GM21423 (cell line): ENCODE measurements at regions not wholly inside any gene's neighbourhood (a gene's known extent, or its start where the extent isn't known, plus 50 kb on each side); places are given as distances from the start of the nearest gene placed in this dataset.
"Not testable (repeated sequence)": the region's sequence is repeated elsewhere in the genome, so short reads cannot be mapped to it uniquely, and the experiment has no call there.

Source experiments
- ATAC-seq: cut with Tn5 transposase; IDR thresholded peaks from one replicate; pipeline ENCODE4 v1.9.1; 2021; ENCODE audit warnings: mild to moderate bottlenecking, moderate library complexity; ENCODE audit not compliant: unreplicated experiment

DNA sequence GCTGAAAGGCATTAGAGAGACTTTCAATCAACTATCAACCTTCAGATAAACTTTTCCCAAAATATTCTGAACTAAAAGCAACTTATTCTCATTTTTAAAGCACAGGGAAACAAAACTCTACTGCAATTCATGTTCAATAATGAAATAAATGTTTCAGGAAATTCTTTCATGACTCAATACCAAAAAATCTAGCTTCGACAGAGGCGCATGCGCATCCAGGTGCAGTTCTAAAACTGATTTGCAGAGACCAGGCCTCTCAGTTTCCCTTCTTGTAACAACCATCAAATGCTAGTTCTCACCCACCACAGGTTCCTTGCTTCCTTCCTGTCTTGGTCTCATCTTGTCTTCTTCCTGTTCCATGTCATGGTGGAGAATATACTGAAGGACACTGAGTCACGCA lies 55.3 kb upstream of the NRBF2 start:
- no peak for ATAC-seq

DNA sequence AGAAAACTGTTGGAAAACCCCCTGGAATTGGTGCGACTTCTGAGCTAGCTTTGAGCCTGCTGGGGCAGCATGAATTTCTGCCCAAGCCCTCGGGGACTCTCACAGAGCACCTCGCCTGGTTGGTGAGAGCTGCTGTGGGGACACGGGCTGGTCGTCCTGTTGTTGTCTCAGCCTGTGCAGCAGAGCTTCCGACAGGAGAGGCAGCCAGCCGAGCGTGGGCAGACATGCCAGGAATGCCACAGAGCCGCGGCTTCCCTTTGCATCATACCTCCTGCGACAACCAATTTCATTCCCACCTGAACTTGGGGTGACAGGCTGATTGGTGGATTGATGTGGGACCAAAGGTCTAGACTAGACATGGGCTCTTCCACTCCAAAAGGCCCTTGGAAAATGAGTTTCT lies 60.2 kb upstream of the NRBF2 start:
- ATAC-seq: no peak

DNA sequence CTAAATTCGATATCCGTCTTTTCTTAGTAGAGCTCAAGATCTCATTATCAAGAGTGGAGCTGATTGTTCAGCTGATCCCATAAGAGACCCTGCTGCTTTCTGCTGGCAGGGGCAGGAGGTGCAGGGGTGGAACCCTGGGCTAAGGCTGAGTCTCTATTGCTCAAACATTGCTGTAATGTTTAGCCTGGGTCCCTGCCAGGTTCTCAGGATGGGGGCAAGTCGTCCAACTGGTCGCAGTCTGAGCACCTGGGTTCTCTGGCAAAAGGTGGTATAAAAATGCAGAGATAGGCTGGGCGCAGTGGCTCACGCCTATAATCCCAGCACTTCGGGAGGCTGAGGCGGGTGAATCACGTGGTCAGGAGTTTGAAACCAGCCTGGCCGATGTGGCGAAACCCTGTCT lies 62.0 kb upstream of the NRBF2 start:
- no peak for ATAC-seq

DNA sequence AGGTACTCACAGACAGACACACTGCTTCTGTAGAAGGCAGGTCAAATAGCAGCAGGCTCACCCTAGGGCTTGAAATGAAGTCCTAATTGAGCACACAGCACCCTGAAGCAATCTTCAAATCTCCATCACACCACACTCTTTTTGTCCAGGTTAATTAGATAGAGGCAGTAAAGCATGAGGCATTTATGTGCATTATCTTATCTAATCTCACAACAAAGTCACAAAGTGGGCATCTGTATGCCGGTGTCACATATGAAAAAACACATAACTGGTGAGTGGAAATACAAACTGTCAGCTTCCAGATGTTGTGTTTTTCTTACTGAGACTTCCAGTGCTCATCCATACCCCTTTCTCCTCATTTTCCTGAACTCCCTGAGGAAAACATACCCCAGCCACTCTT lies 63.8 kb upstream of the NRBF2 start:
- no peak for ATAC-seq

DNA sequence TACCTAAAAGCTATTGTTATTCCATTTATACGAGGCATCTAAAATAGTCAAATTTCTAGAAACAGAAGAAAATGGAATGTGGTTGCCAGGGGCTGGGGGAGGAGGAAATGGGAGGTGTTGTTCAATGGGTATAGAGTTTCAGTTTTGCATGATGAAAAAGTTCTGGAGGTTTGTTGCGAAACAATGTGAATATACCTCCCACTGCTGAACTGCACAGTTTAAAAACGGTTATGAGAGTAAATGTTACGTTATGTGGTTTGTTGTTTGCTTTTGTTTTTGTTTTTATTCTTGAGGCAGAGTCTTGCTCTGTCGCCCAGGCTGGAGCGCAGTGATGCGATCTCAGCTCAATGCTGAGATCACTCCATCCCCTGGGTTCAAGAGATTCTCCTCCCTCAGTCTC lies 64.9 kb upstream of the NRBF2 start:
- ATAC-seq: no peak

DNA sequence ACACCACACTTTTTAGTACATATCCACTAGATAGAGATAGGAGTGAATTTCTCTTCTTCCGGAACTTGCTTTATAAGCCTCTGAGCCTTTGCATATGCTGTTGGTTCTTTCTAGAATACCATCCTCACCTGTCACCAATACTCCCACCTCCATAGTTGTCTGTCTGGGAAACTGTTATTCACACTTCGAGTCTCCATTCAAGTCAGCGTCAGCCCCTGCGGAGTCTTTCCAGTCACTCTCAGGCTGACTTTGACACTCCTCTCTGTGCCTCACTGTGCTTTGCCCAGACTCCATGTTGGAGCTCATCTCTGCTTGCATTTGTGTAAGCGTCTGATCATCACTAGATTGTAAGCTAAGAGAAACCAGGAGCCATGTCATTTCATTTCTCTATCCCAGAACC lies 66.5 kb upstream of the NRBF2 start:
- ATAC-seq: no peak

DNA sequence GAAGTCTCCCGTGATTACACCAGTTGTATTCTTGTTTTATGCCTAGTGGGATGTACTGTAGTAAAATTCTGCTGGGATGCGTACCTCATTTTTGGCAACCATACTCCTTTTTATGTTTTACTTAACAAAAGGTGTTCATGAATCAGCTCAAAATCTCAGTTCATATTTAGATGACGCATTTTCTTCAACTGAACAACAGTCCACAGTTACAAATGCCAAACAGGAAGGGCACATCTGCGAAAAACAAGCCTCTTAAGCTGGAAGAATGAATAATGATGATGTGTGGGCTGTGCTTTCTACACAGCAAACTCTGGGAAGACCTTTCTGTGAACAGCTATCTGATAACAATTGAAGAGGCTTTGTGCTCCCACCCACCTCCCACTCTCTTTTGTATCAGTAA lies 68.4 kb upstream of the NRBF2 start:
- ATAC-seq: no peak

DNA sequence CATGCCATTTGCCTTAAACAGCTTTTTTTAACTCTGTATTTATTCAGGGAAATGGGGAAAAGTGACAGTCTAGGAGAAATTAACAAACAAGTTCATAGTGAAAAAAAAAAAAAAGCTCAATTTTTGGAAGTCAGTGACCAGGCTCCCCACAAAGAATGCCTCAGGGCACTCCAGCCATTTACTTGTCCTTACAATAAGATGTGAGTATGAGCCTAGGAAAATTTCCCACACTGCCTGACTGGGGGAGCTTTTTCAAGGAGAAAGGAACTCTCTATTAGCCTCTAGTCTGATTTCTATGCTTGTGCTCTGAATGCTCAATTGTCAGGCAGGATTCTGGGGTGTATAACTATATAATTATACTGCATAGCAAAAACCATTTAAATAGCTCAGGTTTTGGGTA lies 74.9 kb upstream of the NRBF2 start:
- no peak for ATAC-seq

DNA sequence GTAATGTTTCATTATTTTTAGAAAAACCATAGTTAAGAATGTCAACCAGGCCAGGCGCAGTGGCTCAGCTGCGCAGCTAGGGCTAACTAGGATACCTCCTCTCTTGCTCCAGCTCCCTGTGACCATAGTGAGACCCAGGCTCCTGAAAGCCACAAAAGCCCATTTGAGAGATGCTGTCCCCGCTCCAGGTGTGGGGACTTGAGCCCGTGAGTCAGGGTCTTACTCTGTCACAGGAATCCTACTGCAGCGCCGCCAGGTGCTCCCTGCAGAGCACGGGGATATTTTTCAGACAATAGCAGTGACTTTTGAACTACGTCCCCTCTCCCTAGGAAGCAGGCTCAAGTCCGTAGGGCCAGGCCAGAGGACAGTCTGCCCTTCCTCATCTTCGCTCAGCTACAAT lies 75.6 kb upstream of the NRBF2 start:
- ATAC-seq: no peak

DNA sequence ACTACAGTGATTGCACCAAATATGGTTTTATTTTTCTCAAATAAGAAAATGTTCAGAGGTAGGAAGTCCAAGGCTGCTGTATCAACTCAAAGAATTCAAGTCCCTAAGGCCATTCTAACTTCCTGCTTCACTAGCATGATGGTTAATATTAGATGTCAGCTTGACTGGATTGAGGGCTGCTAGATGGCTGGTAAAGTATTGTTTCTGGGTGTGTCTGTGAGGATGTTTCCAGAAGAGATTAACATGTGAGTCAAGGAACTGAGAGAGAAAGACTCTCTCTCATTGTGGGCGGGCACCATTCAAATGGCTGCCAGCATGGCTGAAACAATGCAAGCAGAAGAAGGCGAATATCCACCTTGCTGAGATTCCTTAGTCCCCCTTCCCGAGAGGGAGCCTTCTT lies 77.4 kb upstream of the NRBF2 start:
- ATAC-seq: no peak

DNA sequence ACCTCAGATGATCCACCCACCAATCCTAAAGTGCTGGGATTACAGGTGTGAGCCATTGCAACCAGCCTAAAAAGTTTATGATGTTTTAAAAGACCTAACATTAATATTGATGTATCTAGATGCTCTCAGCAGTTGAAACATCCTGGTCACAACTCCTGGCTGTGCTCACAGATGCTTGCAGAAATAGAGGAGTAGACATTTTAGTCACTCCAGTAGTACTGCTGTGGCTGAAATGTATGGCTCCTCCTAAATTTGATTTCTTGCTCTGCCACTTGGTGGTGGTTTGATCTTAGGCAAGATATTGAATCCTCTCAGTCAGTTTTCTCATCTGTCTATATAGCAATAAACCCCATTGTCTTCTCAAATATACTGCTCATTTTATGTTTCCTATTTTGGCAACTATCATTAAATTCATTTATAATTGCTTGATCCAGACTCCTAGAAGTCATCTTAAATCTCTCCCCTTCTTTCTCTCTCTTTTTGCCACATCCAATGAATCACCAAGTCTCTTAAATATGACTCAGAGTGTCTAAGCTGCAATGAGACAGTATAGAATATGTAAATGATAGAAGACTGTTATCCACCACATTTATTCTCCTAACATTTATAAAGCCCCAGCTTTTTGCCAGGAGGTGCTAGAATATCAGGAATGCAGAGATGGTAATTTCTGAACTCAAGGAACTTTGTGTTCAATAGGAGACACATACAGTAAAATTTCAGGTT lies 78.1 kb upstream of the NRBF2 start:
- ATAC-seq: no peak

DNA sequence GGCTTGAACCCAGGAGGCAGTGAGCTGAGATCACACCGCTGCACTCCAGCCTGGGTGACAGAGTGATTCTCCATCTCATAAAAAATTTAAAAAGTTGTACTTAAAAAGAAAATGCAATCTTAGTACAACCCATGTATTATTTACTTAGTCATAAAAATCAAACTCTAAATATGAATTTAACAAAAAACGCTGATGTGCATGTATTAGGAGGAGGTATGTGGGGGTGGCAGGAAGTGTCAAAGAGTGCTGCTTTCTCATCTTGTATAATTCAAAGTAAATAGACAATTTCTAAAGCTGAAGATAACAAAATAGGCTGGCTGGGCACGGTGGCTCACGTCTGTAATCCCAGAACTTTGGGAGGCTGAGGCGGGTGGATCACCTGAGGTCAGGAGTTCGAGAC lies 81.0 kb upstream of the NRBF2 start:
- ATAC-seq: no peak

DNA sequence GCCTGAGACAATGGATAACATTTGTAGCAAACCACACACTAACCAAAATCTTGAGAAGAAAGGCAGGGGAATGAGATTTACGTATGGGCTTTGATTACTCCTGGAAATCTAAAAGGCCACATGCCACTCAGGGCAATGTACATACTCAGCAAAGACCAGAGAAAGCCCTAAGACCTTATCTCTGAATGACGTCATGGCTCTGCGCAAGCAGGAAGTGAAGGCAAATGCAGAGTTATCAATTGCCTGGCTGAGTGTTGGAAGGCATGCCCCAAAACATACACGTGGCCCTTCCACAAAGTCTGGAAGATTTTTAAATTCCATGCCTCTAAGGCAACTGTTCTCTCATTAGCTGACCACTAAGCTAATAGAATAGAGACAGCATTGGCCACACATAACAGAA lies 90.9 kb upstream of the NRBF2 start:
- ATAC-seq: no peak

DNA sequence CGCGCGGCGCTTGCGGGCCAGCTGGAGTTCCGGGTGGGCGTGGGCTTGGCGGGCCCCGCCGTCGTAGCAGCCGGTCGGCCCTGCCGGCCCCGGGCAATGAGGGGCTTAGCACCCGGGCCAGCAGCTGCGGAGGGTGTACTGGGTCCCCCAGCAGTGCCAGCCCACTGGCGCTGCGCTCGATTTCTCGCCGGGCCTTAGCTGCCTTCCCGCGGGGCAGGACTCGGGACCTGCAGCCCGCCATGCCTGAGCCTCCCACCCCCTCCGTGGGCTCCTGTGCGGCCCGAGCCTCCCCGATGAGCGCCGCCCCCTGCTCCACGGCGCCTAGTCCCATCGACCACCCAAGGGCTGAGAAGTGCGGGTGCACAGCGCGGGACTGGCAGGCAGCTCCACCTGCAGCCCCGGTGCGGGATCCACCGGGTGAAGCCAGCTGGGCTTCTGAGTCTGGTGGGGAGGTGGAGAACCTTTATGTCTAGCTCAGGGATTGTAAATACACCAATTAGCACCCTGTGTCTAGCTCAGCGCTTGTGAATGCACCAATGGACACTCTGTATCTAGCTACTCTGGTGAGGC lies 99.4 kb upstream of the NRBF2 start:
- not testable (repeated sequence) for ATAC-seq

DNA sequence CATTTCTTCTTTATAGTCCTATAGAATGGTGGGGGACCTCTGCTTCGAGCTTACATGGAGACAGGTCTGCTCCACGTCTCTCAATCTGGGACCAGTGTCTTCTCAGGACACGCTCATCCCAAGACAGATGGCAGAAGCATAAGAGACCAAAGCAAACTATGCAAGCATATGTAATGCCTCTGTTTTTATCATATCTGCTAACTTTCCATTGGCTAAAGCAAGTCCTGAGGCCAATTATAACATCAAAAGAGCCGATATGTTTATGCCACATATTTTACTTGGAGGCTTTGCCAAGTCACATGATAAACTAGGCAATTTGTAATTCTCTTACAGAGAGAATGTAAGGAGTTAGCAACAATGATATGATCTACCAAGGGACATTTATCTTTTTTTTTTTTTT lies 102.6 kb upstream of the NRBF2 start:
- no peak for ATAC-seq

DNA sequence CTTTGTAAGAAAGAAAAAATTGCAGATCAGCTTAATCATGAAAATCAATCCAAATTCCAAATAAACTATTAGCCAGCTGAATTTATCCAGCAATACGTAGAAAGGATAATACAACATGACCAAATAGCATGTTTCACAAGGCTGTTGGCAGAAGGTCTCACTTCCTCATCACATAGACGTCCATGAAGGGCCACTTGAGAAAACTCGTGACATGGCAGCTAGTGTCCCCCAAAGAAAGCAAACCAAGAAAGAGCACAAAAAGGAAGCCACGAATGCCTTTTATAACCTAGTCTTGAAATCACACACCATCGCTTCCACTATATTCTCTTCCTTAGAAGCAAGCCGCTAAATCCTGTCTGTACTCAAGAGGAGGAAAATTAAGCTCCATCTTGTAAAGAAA lies 105.6 kb upstream of the NRBF2 start:
- ATAC-seq: no peak

DNA sequence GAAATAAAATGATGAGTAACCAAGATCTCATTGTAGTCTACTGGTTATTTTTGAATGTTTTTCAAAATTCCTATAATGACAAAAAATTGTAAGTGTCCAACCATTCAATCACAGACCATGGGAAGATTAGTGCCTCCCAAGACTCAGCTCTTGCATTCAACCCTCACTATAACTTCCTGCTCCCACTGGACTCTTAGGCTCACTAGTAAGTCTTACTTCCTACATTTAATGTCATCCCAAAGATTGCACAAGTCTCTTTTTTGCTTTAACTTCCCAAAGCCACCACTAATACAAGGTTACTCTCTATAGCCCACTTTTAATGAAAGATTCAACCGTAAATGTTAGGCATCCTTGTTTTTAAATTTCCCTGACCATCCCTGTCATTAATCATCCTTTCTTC lies 111.9 kb upstream of the NRBF2 start:
- ATAC-seq: no peak

DNA sequence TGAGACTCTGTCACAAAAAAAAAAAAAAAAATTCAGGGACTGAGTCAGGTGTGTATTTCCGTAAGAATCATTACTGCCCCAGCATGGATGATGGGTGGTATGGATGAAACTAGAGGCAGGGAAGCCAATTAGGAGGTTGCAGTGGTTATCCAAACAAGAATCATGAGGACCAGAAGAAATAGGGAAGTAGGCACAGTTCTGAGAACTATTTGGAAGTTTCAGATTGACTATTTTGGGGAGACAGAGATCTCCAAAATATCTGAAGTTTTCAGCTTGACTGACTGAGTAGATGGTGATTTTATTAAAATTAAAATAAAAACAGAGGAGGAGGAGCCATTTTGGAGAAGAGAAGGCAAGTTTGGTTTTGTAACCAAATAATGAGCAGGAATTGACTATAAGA lies 119.4 kb upstream of the NRBF2 start:
- no peak for ATAC-seq

DNA sequence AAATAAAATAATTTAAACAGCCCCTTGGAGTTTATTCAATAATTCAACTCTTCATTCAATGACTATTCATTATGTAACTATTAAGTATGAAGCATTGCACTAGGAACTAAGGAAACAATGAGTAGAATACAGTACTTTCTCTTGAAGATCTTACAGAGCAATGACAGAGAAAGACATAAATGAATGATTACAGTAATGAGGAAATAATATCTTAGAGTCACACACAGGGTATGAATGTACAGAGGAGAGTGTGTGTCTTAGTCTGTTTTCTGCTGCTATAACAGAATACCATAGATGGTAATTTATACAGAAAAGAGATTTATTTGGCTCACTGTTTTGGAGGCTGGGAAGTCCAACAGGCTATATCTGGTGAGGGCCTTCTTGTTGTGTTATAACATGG lies 120.5 kb upstream of the NRBF2 start:
- ATAC-seq: no peak

DNA sequence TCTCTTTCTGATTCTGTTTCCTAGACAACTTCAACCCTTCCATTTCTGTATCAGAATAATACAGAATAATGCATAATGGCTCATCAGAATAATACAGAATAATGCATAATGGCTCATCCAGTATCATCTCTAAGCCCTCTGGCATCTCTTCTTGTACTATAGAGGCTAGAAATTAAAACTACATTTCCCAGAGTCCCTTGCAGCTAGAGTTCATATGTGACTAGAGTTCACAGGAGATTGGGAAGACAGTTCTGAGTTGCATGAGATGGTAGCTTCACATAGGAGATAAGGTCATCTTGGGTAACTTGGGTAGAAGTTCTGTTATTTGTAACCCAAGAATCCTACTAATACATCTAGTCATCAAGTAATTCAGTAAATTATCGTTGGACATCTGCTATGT lies 122.9 kb upstream of the NRBF2 start:
- ATAC-seq: no peak

DNA sequence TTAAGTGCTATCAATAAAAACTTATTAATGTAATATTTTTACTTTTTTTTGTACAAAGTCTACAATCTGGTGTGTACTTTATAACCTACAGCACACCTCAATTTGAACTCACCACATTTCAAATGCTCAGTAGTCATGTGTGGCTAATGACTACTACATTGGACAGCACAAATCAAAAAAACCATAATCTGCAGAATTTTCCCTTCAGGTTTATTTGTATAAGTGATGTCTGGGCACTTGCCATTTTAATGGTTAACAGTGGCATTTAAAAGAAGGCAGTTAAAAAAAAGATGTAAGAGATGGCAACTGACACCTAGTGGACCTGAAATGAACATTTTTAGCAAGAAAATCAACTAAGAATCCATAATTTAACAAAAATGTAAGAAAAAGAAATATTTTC lies 124.6 kb upstream of the NRBF2 start:
- no peak for ATAC-seq

DNA sequence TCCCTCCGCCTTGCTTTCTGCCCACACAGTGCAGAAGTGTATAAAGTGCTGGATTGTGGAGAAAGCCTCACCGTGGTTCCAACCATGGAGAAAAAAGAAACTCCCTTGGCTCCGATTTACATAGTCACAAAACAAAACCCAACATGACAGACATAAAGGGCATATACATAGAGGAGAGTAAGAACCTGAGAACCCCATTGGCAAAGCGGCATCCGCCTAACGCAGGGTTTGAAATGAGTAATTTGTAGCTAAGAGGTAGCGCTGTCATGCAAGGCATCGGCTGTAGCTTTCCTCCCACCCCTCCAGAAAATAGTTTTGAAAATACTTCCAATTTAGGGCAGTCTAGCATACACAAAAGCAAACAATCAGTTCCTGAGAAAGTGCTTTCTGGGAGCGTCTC lies 126.0 kb upstream of the NRBF2 start:
- no peak for ATAC-seq

DNA sequence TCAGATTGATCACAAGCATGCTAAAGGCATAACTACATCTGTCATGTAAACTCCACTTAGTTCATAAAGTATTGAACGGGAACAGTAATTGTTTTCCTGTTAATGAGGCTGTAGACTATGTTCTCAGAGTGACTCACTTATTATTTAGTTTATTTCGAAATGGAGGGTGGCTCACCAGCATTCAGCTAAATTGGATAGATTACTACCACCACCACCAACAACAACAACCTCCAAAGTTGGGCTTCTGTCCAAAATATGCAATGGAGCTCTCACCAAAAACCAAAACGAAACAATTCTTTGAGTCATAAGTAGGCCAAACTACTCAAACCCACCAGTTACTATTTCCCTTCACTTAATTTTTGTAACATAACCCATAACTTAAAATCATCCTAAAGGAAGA lies 127.9 kb upstream of the NRBF2 start:
- no peak for ATAC-seq
